GM19395 (cell line): ENCODE measurements at regions not wholly inside any gene's neighbourhood (a gene's known extent, or its start where the extent isn't known, plus 50 kb on each side); places are given as distances from the start of the nearest gene placed in this dataset.
A peak's percentile ranks its signal among the peaks of the same experiment; 100 is the strongest.

Experiments used
- ATAC-seq: cut with Tn5 transposase; IDR thresholded peaks from one replicate; pipeline ENCODE4 v1.9.1; 2021; ENCODE audit warnings: mild to moderate bottlenecking, moderate library complexity; ENCODE audit not compliant: unreplicated experiment

DNA sequence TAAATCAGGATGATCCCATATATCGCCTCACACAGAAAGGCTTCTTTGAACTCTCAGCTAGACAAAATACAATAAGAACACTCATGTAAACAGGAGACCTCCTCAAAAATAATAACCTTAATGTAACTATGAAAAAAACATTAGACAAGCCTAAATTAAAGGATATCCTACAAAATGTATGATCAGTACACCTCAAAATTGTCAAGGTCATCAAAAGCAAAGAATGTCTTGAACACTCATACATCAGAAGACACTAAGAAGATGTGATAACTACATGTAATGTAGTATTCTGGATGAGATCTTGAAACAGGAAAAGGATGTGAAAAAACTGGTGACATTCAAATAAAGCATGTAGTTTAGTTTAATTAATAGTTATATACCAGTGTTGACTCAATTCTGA, 616.8 kb upstream of the ZEB2 start:
- ATAC-seq = no peak

DNA sequence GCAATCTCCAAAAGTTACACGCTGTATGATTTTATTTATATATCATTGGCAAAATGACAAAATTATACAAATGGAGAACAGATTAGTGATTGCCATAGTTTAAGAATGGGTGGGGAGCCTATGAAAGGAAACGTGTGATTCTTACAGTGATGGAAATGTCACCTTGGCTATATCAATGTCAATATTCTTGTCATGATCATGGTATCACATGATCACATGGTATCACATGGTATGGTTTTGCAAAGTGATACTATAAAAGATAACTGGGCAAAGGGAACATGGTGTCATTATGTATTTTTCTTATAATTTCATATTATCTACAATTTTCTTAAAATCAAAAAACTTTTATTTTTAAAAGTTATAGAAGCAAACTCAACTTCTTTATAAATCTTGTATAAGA, 606.2 kb upstream of the ZEB2 start:
- ATAC-seq = no peak

DNA sequence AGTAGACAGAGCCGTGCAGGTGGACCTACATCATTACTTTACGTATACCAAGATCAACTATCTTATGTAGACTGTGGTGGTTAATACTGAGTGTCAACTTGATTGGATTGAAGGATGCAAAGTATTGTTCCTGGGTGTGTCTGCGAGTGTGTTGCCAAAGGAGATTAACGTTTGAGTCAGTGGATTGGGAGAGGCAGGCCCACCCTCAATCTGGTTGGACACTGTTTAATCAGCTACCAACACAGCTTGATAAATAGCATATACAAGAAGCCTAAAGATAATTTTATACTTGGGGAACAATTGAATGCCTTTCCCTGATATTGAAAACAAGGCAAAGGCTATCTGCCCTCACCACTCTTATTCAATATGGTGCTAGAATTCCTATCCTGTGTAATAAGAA, 604.2 kb upstream of the ZEB2 start:
- ATAC-seq = no peak

DNA sequence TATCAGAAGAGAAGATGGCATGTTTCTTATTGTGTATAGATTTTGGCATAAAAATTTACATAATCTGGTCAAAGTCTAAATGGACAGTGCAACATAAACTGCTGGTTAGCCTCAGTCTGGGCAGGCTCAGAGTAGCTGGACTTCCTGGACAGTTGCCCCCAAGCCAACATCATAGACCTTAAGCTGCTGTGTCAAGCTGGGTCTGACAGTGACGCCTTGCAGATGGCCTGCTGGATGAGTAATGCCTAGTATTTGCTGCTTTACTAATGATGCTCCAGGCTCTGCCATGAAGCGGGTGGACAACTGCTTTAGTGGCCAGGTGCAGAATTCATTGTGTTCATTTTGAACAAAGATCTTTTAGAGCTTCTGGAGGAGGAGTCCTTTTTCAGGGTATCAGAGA, 603.7 kb upstream of the ZEB2 start:
- ATAC-seq = no peak

DNA sequence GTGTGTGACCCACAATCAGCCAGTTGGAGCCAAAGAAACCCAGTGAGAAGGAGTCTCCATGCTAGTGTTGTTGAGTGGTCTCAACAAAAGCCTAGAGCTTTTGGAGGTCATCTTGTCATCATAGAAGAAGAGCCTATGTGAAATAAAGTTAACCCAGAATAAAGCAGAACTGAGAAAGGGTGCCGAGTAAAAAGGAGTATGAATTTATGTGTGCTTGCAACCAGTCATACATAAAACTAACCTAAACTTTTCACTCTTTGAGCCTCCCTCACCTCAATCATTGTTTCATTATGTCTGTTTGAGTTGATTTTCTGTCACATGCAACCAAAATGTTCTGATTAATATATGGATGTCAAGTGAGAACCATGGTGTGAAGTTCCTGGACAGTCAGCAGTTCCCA, 599.3 kb upstream of the ZEB2 start:
- peak; percentile 70 for ATAC-seq

DNA sequence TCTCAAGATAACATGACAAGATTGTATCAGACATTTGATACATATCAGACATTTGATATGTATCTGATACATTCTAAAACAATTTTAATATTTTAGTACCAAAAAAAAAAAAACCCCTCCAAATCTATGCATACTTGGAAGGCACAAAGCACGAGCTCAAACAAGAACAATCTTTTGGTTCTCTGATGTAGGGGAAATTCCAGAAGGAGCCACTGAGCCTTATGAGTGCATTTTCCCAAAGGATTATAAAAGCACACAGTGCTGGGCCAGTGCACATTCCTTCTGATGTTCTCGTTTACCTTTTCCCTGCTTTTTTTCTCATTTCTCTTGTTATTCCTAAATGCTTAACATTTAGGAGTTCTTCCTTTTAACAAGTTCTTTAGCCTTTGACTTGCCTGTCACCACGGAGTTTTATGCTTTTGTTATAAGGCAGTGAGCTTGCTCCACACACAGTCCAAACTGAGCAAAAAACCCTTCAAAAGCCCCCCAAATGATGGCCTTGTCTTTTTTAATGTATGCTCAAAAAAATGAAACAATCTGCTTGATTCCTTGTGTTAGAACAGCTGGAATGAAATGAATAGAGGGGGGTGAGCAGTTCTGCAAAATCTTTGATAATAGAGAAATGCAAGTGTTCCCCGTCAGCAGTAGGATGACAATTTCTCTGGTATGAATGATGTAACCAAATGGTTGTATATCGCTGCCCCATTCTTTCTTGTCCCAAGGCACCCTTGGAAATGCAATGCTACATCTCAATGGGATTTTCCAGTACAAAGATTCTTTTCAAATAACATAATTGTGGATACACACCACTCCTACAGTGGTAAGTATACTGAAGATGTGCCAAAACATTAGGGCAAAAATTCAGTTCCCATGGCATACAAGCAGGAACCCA, 597.2 kb upstream of the ZEB2 start:
- no peak for ATAC-seq

DNA sequence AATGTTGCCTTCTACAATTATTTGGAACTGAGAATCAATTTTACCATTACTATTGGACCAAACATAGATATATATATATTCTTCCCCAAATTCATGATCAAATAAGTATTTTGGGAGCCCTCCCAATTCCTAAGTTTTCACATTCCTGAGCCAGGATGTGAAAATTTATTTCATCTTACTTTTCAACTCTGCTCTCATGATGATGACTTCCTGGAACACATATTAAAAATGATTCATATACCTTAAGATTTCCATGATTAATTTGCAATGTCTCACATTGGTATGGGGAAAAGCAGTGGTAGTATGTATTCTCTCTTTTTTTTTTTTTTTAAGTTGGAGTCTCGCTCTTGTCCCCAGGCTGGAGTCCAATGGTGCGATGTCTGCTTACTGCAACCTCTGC, 596.1 kb upstream of the ZEB2 start:
- ATAC-seq = no peak

DNA sequence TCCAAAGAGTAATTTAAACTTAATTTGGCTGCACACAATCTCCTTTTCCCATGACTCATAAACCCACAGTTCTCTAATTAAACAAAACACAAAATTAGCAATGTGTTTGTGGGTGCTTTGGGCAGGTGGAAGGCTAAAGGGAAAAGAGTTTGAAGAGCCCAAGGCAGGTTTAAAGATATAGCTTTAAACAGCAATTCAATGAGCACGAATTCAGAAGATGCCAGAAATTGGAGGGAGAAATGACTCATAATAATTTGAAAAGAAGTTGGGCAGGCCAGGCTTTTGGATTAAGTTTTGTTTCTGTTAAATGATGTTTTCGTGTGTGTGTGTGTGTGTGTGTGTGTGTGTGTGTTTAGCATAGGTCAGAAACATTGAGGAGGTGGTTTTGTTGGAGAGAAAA, 594.8 kb upstream of the ZEB2 start:
- ATAC-seq = no peak

DNA sequence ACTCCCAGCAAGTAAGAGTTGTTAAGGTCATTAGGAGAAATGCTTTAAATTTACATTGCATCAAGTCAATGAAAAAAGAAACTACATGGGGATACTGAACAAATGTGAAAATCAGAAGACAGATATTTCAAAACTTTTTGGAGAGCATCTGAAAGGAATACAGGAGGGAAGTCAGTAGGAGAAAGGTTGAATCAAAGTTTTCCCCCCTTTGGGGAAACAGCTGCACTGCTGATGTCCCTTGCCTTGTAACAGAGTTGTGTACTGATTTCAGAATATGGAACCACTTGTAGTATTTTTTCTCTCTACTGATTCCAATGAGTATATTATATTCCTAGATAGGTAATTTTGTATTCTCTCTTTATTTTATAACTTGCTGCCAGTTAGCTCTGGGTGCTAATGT, 592.5 kb upstream of the ZEB2 start:
- no peak for ATAC-seq

DNA sequence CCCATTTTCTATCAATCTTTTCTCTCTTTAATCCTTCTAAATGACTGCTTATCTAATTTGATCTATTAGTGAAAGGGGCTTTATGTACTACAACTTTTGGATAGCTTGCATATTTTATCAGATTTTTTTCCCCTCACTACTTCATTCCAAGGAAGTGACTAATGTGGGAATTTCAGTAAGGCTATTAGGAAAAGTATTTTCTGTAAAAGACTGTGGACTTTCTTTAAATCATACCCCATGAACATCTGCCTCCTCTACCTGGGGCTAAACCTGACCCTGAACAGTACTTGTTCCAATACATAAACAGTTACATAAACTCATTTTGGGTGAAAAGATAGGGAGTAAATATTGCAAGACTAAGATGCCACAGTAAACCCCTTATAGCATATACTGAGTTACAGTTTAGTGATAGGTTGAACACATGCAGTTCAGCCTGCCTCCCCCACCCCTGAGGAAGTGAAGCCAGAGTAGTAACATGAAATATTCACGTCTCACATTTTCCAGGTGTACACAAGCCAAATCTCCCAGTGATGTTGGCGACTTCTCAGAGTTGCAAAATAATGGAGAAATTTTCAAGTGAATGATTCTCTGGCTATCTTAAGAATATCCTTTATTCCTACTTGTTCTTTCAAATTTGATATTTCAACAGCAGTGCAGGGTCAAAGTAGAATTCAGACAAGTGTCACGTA, 590.9 kb upstream of the ZEB2 start:
- no peak for ATAC-seq

DNA sequence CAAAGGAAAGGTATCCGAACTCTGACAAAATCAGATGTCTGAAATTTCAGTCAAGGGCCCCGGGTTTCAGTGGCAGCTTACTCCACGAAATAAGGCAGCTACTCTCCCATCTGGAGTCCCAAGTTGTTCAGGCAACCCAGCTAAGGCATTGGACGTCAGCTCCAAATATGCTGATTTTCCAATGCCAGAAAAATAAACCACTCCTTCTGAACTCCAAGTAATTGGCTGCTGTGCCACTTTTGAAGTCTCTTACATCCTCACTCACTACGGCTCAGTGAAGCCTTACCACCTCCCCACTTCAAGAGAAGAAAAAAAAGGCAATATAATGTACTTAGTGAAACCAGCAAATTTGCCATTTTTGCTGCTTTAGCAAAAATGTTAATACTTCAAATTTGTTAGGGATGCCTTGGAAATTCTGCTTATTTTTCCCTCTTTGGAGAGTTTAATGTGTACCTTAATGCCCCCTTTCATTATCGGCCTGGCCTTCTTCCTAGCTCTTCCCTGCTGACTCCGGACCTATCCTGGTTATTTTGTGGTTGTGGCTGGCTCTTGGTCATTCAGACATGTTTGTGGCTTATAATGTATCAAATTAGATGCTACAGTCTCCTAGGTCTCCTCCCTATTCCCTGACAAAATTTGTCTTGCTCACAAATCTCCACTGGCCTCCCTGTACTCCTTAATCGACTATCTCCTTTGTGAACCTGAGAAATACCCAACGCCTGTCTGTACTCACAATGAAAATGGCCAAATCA, 589.2 kb upstream of the ZEB2 start:
- no peak for ATAC-seq

DNA sequence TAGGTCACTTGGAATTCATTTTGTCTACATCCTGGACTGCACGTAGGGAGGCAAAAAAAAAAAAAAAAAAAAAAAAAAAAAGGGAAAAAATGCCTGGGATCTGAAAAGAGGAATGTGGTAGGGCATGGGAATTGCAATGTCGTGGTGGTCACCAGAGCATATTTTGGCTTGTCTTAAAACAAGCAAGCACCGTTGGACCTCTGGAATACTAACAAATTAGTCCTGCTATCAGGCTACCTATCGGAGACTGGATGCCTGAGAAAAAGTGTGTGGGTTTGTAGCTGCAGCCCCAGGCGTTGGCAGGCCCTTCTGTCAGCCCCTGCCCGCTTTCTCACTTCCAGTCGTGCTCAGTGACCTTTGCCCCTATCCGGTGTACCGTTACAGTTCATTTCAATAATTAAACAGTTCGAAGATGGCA, 588.5 kb upstream of the ZEB2 start:
- no peak for ATAC-seq

DNA sequence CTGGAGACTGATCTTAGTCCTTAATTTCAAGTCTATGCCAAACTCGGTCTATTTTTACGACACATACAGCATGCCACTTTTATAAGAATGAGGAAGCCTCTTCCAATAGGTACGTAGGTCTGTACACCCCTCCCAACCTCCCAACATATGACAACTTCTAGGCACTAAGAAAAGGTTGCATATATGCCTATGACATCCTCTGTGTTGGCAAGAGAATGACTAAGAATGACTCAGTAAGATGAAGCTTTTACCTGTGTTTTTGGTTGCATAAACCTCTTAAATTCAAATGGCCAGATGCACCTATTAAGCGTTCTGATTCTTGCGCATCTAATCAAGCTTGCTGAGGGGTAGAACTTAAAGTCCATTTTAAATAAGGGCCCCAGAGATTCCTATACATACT, 586.4 kb upstream of the ZEB2 start:
- ATAC-seq = no peak

DNA sequence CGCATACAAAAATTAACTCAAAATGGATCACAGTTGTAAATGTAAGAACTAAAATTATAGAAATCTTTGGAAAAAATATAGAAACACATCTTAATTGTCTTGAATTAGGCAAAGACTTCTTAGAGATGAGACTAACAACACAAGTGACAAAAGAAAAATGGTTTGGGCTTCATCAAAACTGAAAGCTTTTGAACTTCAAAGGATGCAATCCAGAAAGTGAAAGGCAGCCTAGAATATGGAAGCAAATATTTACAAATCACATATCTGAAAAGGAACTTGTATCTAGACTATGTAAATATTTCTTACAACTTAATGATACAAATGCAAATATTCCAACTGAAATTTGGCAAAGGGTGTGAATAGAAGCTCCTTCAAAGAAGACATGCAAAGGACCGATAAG, 582.8 kb upstream of the ZEB2 start:
- ATAC-seq = no peak

DNA sequence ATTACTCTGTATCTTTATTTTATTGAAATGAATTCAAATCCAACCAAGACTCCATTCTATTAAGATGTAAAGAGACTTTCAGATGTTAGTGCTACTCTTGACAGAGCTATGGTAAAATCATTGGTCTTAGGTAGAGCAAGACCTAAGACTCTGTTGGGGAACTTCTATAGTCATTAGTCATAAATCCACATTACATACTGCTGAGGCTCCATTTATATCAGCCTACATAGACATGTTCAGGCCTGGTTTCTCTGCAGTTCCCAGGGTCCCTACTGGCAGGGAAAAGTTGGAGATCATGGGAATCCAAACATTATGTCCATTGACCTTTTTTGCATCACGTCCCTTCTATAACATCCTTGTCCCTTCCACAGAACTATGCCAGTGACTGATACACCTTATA, 580.4 kb upstream of the ZEB2 start:
- ATAC-seq = no peak

DNA sequence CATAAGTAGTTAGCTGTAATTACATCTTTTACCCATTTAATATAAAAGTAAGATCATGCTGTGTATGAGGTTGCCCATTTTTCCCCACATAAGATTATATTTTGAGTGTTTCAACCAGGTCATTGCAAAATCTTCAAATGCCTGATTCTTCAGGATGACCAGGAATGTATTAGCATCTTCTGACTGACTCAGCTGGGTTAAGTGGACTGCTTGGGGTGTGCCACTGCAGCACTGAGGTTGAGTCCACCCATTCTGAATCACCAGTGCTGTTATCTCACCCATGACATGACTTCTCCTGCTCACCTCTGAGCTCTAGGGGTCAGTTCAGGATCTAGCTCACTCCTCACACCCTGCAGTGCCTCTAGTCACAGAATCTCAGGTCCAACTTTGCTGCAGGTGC, 576.7 kb upstream of the ZEB2 start:
- ATAC-seq = no peak

DNA sequence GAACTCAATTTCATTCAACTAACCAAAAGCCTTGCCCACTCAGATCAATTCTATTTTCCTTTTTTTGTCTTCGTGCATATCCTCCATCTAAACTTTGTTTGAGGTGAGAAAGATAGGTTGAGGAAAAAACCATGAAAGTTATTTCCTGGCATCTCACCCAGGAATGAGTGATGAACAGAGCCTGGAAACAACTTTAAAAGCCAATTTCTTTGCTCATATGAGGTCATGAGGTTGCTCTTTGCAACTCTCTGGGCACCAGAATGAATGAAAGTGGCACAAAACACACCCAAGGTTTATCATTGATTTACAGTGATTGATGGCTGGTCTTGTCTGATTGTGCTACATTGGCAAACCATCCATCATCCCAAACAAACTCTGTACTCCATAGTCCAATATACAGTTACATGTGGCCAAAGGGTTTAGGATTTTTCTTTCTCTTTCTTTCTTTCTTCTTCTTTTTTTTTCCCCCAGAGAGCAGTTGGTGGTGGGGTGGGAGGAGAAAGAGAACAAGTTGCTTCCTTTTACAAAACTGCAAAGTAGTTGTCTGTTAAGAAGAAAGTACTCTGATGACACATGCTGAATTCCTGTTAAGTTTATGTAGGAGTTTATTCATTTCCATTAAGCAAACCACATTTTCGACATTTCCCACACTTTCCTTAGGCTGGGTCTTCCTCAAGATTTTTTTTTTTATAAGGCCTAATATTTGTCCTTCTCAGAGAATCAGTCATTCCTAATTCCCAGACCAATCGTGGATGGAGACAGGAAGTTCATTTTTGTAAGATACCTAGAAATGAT, 575.9 kb upstream of the ZEB2 start:
- no peak for ATAC-seq

DNA sequence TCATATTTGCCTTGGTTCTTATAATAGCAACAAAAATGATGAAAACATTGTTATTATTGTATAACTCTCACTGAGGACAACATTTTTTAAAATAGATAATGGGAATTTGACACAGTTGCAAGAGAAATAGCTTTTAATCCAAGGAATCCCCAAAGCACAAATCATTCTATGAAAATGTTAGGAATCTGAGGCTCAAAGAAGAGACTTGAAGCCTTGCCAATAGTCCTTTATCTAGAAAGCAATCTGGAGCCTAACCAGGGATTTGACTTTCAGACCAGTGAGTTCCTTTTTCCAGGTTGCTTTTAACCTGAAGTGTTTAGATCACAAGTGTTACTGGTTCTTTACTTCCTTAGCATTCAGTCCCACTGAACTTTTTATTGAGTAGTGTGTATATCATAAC, 574.5 kb upstream of the ZEB2 start:
- ATAC-seq = no peak

DNA sequence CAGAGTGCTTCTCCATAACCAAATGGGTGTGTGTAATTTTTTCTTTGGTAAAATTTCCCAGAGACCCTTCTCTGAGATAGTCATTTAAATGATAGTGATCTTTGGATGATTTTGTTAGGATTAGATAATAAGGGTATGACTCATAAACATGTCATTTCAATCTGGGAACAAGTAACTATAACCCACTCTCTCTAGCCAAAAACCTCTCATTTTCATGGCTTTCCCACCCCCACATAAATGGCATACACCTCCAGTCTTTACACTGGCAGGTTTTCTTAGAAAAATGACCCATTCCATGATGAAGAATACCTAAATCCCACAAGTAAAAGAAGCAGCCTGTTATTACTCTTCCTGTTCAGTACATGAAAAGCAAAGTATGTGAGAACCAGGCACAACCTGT, 572.0 kb upstream of the ZEB2 start:
- no peak for ATAC-seq

DNA sequence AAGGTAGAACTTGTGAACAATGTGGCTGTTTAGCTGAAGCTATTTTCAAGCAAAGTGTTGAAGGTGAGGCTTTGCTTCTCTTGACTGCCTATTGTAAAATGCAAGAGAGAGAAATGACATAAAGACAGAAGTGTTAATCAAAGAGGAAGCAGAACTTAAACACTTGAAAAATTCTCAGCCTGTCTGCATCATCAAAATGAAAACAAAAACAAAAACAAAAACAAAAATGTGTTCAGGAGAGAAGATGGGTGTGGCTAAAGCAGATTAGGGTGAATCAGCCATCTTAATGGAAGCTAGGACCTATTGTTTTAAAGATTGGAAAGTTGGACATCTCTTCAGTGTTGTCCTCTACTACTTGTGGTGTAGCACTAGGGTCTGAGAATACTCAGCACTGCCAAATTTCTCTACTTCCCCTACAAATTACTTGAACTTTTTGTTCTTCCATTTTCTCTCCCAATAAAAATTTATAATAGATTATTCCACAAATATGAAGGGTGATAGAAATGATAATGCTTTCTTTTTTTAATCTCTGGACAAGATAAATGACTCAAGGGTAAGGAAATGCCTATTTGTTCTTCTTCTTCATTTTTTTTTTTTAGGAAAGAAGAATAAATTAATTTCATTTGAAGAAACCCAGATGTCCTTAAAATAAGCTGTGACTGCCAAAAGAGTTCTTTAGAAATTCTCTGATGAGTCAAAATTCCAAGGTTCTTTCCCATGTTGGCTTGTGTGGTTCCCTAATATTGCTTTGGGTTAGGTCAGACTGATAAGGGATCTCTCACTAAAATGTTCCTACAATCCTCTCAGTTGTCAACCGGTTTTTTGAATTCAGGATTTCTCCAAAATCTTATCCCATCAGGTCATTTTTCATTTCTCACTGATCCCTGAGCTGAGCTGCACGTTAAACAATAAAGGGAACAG, 571.2 kb upstream of the ZEB2 start:
- ATAC-seq = no peak
